GM21529 (cell line): ENCODE measurements at regions not wholly inside any gene's neighbourhood (a gene's known extent, or its start where the extent isn't known, plus 50 kb on each side); places are given as distances from the start of the nearest gene placed in this dataset.

ENCODE experiments used
- ATAC-seq: cut with Tn5 transposase; IDR thresholded peaks from one replicate; pipeline ENCODE4 v1.9.1; 2021; ENCODE audit not compliant: unreplicated experiment

DNA sequence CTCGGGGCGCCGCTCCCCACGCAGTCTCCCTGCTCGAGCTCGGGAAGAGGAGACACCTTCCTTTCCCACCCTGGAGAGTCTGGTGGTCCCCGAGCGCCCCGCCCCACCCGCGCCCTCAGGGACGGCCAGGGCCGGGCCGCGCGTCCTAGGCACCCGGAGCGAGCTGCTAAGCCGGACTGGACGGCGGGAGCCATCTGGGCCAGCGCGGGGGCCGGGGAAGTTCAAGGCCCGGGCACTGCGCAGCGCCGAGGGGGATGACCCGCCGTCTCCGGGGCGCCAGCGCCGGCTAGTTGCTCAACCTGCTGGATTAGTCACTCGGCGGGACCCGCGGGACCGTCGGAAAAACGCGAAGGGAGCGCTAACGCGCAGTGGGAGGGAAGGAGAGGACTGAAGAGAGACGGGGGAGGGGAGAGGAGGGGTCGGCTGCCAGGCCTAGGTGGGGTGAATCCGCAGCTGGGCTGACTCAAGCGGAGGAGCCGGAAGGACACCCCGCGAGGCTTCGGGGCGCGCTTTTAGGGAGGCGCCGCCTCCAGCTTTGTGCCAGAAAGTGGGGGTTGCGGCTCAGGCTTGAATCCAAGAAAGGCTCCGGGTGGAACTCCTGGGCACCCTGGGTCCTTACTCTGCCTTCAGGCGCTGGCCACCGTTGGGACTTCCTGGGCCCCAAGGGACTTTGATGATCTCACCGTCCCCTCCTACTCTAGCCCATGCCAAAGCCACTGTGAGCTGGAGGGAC, 75.7 kb upstream of the FOXP4 start:
- ATAC-seq: no peak

DNA sequence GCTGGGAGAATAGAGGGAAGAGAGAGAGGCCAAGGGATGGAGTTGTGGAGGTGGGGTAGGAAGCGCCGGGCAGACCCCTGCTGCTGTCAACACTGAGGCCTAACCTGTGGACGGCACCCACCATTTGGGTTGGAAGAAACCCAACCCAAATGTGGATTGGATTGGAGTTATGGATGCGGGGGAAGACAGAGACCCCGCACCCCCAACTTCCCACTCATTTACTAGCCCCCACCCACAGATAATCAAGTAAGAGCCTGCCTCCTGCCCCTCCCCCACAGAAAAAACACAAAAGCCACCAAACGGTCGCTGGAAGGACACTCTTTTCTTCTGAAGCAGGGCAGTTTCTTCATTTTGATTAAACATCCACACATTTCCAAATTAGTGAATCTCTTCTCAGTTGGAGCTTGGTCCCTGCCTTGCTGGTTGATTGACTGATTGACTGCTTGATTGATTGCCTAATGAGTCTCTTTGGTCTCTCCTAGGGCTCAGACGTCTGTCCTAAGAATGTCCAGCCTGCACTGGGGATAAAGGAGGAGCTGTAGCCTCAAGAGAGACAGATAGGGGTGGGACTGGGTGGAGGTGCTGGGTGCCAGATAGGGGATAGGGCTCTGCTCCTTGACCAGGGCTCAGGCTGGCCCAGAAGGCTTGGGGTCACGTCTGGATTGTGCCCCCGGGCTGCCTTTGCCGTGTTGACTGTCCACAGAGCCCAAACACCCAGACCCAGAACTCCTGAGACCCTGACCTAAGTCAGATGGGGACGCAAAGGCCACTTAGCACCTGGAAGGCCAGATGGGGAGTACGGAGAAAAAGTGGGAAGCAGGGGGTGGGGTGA, 74.9 kb upstream of the FOXP4 start:
- no peak for ATAC-seq

DNA sequence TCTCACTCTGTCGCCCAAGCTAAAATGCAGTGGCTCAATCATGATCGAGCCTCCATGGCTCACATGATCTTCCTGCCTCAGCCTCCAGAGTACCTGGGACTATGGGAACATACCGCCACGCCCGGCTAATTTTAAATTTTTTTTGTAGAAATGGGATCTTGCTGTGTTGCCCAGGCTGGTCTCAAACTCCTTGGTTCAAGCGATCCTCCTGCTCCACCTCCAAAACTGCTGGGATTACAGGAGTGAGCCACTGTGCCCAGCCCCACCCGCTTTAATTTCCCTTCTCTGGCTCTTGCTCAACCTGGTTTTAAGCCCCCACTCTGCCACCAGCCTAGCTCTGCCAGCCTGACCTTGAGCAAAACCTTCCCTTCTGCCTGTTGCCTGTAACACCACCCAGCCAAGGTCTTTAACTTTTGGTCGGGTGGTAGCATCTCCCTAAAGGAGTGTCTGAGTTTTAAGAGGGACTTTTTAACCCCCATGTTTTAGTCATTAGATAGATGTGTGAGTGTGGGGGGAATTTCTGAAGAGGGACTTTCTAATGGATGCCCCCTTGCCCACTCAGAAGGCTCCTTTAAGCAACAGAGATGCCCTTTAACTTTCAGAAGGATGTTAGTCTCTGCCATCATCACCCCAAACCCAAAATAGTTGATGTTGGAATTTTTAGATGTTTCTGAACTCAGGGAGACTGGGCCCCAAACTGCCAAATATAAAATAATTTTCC, 71.8 kb upstream of the FOXP4 start:
- no peak for ATAC-seq

DNA sequence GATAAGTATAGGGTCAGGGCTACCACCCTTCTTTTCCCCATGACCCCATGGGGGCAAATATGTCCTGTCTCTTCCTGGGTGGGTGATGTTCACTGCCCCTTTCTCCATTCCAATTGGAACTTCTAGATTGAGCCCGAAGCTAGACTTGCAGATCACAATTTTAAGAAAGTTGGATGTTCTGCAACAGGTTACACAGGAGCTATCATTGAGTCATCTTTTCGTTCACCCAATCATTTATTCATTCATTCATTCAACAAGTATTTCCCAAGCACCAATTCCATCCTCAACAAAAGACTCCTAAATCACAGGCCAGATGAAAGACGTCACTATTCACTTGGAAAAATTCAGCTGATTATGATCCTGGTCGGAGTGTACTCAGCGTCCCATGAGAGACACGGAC, 71.0 kb upstream of the FOXP4 start:
- ATAC-seq: no peak

DNA sequence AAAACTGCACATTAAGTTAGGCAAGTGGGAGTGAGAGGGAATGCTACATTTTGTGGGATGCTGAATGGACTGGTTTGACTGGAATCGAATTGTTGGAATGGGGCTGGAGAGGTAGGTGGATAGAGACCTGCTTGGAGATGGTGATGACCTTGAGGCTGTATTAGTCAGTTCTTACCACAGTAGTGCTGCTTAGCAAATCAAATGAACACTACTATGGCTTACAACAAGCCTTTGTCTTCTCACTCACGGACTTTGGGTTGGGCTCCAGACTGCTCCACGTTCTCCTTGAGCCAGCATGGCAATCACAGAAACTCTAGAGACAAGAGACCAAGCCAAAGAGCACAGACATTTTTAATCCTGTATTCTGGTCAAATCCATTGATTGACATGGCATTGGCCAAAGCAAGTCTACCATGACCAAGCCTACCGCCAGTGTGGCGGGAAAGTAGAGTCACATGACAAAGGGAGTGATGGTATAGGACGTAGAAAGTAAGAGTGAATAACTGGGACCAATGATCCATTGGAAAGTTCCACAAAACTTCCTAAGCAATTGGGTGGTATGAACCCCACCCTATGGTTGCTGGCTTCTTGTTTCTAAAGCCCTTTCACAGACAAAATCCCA, 70.3 kb upstream of the FOXP4 start:
- ATAC-seq: no peak

DNA sequence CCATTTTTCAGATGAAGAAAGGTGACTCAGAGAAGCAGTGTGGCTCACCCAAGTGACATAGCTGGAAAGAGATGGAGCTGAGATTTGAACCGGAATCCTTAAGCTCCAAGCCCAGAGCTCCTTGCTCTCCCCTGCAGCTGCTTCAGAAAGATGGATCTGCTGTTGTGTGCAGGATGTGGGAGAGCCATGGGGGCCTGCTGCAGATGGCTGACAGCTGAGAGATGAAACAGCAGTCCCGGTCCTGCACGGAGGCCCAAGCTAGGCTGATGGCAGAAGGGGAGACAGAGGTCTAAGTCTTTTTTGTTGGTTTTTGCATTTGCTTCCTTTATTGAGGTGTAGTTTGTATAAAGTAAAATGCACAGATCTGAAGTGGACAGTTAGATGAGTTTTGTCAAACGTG, 69.8 kb upstream of the FOXP4 start:
- ATAC-seq: no peak

DNA sequence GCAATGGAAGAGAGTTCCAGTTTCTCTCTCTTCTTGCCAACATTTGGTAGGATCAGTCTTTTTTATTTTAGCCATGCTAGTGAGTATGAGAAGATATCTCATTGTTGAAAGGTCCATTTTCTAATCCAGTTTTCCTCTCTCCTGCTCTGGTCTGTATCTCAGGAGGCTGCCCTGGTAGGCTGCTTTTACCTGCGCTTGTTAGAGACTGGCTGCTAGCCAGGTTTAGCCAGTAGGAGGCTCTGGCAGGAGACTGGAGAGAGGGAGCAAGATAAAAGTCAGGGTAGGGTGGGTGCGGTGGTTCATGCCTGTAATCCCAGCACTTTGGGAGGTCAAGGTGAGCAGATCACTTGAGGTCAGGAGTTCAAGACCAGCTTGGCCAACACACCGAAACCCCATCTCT, 68.6 kb upstream of the FOXP4 start:
- ATAC-seq: no peak

DNA sequence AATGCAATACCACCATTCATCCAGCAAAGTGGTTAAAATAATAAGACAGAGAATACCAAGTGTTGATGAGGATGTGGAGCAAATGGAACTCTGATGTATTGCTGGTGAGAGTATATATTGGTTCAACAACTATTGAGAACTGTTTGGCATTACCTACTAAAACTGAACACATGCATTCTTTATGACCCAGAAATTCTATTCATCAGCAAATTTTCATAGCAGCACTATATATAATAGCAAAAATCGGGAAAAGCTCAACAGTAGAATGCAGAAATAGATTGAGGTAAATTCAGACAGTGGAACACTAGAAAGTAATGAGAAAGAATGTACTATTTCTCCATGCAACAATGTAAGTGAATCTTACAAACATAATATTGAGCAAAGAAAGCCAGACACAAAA, 62.2 kb upstream of the FOXP4 start:
- no peak for ATAC-seq

DNA sequence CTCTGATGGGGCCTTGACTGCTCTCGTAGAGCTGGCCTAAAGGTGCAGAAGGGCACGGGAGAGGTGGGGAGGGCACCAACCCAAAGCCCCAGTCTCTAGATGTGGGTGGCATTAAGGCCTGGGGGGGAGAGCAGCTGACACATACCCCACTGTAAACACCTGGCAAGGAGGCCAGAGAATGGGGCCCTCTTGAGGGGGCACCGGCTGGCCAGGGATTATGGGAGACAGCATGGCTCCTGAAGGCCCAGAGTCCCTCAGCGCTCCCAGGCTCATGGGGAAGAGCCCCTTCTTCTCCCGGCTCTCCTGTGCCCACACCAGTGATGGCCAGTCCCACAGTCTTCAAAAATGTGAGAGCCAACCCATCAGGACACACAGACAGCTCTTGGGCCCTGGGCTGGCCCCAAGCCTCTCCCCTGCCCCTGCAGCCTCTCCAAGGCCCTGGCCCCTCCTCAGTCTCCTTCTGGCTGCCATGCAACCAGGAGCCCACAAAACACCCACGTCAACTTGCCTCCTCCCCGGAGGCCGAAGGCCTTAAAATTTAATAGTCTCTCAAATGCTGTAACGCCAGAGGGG, 58.2 kb upstream of the FOXP4 start:
- no peak for ATAC-seq

DNA sequence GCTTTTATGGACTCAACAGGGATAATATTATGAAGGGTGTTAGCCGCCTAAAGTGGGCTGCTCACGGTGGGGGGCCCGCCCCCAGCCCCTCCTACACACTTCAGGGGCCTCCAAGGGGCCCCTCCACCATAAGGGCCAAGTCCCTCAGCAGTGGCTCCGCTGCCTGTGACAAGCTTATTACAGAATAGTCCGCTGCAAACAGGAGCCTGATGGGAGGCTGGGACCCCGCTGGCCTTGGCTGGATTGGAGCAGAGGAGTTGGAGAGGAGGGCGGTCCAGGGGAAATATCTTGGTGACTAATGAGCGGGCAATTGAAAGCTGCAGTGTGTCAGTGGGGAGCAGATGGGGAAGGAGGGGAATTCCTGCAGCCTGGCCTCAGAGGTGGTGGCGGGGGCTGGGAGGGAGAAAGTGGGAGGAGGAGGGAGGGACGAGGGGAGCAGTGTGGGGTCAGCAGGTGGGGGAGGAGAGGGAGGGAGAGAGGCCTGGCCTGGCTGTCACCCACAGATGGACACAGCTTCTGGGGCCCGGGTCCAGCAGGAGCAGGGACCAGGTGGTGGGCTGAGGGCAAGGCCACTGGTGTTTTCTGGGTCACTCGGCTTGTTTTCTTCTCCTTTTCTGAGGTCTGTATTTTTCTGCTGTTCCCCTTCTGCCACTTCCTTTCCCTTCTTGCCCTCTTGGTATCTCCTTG, 57.6 kb upstream of the FOXP4 start:
- peak; percentile 56 for ATAC-seq

DNA sequence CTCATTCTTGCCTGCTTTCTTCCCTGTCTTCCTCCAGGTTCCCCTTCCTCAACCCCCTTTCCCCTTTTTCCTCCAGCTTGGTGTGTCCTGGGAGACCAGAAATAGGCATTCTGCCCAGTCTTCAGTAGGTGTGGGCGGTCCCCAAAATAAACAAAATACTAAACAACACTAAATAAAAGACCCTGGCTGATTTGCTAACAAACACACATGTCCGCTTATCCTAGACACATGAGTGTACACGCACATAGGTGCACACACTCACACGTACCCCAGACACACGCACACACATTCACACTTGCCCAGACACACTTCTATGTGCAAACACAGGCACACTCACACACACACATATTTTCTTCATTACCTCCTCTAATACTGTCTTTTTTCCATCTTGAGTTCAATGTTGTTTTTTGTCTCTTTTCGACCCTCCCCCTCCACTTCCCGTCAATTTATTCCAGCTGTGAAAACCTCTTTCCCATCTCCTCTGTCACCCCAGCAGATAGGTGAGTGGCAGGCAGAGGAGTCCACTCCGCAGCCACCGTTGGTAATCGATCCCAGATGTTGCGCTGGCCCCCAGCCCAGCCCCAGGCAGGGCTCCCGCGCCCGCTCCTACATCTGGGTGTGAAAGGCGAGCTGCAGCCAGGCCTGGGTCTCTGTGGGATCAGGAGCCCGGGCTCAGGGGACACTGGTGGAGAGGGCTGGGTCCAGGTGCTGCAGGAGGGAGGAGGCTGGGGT, 56.9 kb upstream of the FOXP4 start:
- no peak for ATAC-seq

DNA sequence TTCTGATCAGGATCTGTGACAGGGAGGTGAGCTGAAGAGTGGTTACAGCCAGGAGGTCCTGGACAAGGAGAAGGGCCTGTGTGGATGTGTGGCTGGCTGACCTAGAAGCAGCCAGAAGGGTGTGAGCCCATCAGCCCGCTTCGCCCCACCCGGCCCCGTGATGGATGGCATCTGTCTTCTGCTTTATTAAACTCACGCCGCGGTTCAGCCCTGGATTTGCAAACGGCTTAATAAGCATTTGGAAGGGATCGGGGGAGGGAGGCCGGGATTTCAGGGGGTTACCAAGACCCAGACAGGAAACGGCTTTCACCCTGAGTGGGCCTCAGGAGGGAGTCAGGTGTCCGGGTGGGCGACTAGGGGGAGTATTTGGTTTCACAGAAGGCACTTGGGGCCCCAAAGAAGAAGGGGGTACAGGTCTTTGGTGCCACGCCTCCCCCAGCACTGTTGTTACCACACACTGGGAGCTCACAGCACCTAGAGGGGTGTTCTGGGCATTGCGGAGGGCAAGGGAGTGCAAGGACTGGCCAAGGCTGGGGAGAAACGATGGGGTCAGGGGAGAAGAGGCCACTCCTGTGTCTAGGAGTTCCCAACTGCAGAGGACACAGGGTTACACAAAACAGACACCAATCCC, 53.8 kb upstream of the FOXP4 start:
- no peak for ATAC-seq

DNA sequence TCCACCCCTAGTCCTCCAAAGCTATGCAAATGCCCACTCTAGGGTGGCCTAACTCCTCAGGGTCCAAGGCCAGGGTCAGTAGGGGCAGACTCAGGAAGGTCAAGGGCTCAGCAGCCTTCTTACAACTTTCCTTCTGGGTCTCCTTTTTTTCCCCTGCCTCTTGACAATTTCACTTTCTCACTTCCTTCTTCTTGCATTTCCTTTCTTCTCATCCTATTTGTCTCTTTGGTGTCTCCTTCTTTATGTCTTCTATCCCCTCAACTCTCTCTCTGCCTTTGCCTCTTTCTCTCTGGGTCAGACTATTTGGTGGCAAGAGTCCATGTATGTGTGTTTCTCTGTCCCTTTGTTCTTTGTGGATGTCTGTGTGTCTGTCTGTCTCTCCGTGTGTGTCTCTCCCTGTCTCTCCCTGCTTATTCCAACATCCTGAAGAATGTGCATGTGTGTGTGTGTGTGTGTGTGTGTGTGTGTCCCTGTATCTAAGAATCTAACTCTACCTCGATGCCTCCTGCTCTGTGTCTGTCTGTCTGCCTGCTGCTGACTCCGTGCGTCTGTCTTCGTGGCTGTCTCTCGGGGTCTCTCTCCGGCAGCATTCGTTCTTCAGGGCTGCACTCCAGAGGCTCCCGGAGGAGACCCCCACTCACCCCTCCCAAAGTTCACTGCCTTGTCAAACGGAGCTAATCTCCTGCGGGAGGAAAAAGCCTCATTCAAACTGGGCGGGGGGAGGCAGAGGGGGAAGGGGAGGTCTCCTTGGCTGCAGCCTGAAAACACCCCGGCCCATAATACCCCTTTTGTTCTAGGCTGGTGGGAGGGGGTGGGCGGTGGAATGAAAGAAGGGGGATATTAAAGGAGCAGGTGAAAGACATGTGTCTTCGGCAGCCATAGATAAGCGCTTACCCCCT, 51.7 kb upstream of the FOXP4 start:
- ATAC-seq: no peak
